H1 (cell line): ENCODE measurements at regions not wholly inside any gene's neighbourhood (a gene's known extent, or its start where the extent isn't known, plus 50 kb on each side); places are given as distances from the start of the nearest gene placed in this dataset.

Source experiments
- CTCF ChIA-PET: fragments of 300-600 bp; sonication (Branson Sonifier 250); formaldehyde crosslinking; loops from one replicate; lab custom pipeline; 2021; ENCODE audit not compliant: partially characterized antibody; lab: Charles Lee
- POLR2A ChIA-PET: fragments of 300-600 bp; sonication (Branson Sonifier 250); formaldehyde crosslinking; loops from one replicate; lab custom pipeline; 2021; ENCODE audit warnings: inconsistent platforms; ENCODE audit not compliant: partially characterized antibody; lab: Charles Lee
- DNase-seq, 2 experiments: peaks; one replicate each; pipeline versions ENCODE4 v3.0.0 to v3.0.0-alpha.2; 2010 to 2022; ENCODE audit warnings: low spot score in 2 of 2, low read depth in 1 of 2, mixed read lengths in 1 of 2
- FAIRE-seq: peaks from 2 replicates; lab custom pipeline; 2011; peaks lifted over from hg19 to GRCh38; lab: Jason Lieb, UNC
- H2AFZ ChIP-seq: 2 replicates; pipeline ENCODE4 v1.8.1; 2012; ENCODE audit warnings: low read length, inconsistent platforms
- H2AK5ac ChIP-seq: 2 replicates; pipeline ENCODE4 v1.6.1; 2013; ENCODE audit warnings: low read depth, low read length
- H2BK120ac ChIP-seq: replicated peaks from 2 replicates; pipeline ENCODE3; 2013; ENCODE audit warnings: low read depth, low read length, inconsistent platforms
- H2BK12ac ChIP-seq: 2 replicates; pipeline ENCODE4 v1.6.1; 2013; ENCODE audit warnings: low read depth, low read length
- H2BK15ac ChIP-seq: 2 replicates; pipeline ENCODE4 v1.6.1; 2013; ENCODE audit warnings: low read length
- H2BK20ac ChIP-seq: 2 replicates; pipeline ENCODE4 v1.6.1; 2013; ENCODE audit warnings: low read length
- H2BK5ac ChIP-seq: 2 replicates; pipeline ENCODE4 v1.6.1; 2013; ENCODE audit warnings: low read depth, low read length
- H3K14ac ChIP-seq: 2 replicates; pipeline ENCODE4 v1.6.1; 2013; ENCODE audit warnings: inconsistent platforms; ENCODE audit not compliant: insufficient read length
- H3K18ac ChIP-seq: 2 replicates; pipeline ENCODE4 v1.6.1; 2013; ENCODE audit warnings: low read length; ENCODE audit errors: extremely low read depth
- H3K23ac ChIP-seq: 2 replicates; pipeline ENCODE4 v1.6.1; 2013; ENCODE audit warnings: inconsistent platforms; ENCODE audit not compliant: insufficient read length
- H3K23me2 ChIP-seq: 2 replicates; pipeline ENCODE4 v1.6.1; 2013; ENCODE audit warnings: low read depth, low read length
- H3K27ac ChIP-seq: 2 replicates; pipeline ENCODE4 v1.6.1; 2011; ENCODE audit warnings: low read depth, low read length, inconsistent platforms
- H3K27me3 ChIP-seq, 4 experiments: replicated peaks in 1 of 4; 1 replicate in 1 of 4; 2 replicates in 3 of 4; pipeline versions ENCODE4 v1.6.1 to v1.8.1; 2011 to 2013; ENCODE audit warnings: low read length in 3 of 4, mild to moderate bottlenecking in 3 of 4, inconsistent platforms in 2 of 4, mixed read lengths in 2 of 4, moderate library complexity in 1 of 4; ENCODE audit not compliant: control insufficient read depth in 3 of 4, insufficient read depth in 3 of 4; ENCODE audit errors: extremely low read depth in 1 of 4
- H3K36me3 ChIP-seq, 4 experiments: 2 replicates each; pipeline versions ENCODE4 v1.6.1 to v1.8.1; 2011 to 2013; ENCODE audit warnings: mild to moderate bottlenecking in 4 of 4, low read length in 3 of 4, moderate library complexity in 2 of 4, control low read depth in 1 of 4, inconsistent platforms in 1 of 4; ENCODE audit not compliant: insufficient read depth in 4 of 4, control insufficient read depth in 2 of 4
- H3K4ac ChIP-seq: replicated peaks from 2 replicates; pipeline ENCODE3; 2013; ENCODE audit warnings: low read length, low read depth, mixed read lengths, inconsistent platforms; ENCODE audit not compliant: insufficient read length
- H3K4me1 ChIP-seq, 4 experiments: replicated peaks in 1 of 4; 1 replicate in 1 of 4; 2 replicates in 3 of 4; pipeline versions ENCODE4 v1.6.1 to v1.8.1; 2011 to 2013; ENCODE audit warnings: low read length in 3 of 4, inconsistent platforms in 2 of 4, mixed read lengths in 1 of 4; ENCODE audit not compliant: insufficient read depth in 4 of 4, control insufficient read depth in 3 of 4
- H3K4me2 ChIP-seq, 2 experiments: 2 replicates each; pipeline versions ENCODE4 v1.6.1 to v1.8.1; 2011 to 2013; ENCODE audit warnings: low read depth in 2 of 2, low read length in 2 of 2, control low read depth in 1 of 2, inconsistent platforms in 1 of 2, mild to moderate bottlenecking in 1 of 2; ENCODE audit not compliant: insufficient read depth in 1 of 2
- H3K4me3 ChIP-seq, 4 experiments: fragments of 200-600, 300-600 bp in 1 of 4; sonication (generic), shearing (Covaris generic), sonication (Bioruptor Twin) in 1 of 4; 2 replicates each; pipeline versions ENCODE4 v1.5.1 to v1.8.1; 2011 to 2016; ENCODE audit warnings: low read length in 4 of 4, low read depth in 3 of 4, control low read depth in 2 of 4, inconsistent platforms in 2 of 4, mild to moderate bottlenecking in 2 of 4, mixed read lengths in 1 of 4, moderate library complexity in 1 of 4; ENCODE audit not compliant: insufficient read depth in 2 of 4; ENCODE audit errors: extremely low read depth in 1 of 4
- H3K56ac ChIP-seq: replicated peaks from 2 replicates; pipeline ENCODE3; 2013; ENCODE audit warnings: low read depth, mild to moderate bottlenecking, mixed read lengths, low read length, inconsistent platforms; ENCODE audit not compliant: insufficient read length
- H3K79me1 ChIP-seq: 2 replicates; pipeline ENCODE4 v1.6.1; 2013; ENCODE audit warnings: low read depth, low read length, control low read depth
- H3K79me2 ChIP-seq, 2 experiments: 2 replicates each; pipeline versions ENCODE4 v1.6.1 to v1.8.1; 2012 to 2013; ENCODE audit warnings: low read length in 2 of 2, mild to moderate bottlenecking in 2 of 2, inconsistent platforms in 1 of 2; ENCODE audit not compliant: insufficient read depth in 2 of 2, control insufficient read depth in 1 of 2
- H3K9ac ChIP-seq, 4 experiments: replicated peaks in 1 of 4; 1 replicate in 1 of 4; 2 replicates in 3 of 4; pipeline versions ENCODE4 v1.6.1 to v1.8.1; 2011 to 2013; ENCODE audit warnings: low read depth in 3 of 4, low read length in 3 of 4, control low read depth in 2 of 4, mild to moderate bottlenecking in 2 of 4, moderate library complexity in 2 of 4, inconsistent platforms in 1 of 4; ENCODE audit errors: extremely low read depth in 1 of 4
- H3K9me3 ChIP-seq, 2 experiments: 2 replicates each; pipeline versions ENCODE4 v1.6.1 to v1.8.1; 2012 to 2013; ENCODE audit warnings: mild to moderate bottlenecking in 2 of 2, moderate library complexity in 2 of 2, control low read depth in 1 of 2, inconsistent platforms in 1 of 2, low read depth in 1 of 2, low read length in 1 of 2, mixed read lengths in 1 of 2; ENCODE audit not compliant: insufficient read depth in 2 of 2
- H4K20me1 ChIP-seq, 2 experiments: replicated peaks in 1 of 2; 2 replicates each; pipeline versions ENCODE3 to v1.8.1; 2011 to 2013; ENCODE audit warnings: inconsistent platforms in 2 of 2, low read length in 2 of 2, mild to moderate bottlenecking in 1 of 2; ENCODE audit not compliant: insufficient read depth in 2 of 2, control insufficient read depth in 1 of 2
- H4K5ac ChIP-seq: 2 replicates; pipeline ENCODE4 v1.6.1; 2013; ENCODE audit warnings: low read length, low read depth, mixed read lengths, inconsistent platforms; ENCODE audit not compliant: insufficient read length
- H4K8ac ChIP-seq: 2 replicates; pipeline ENCODE4 v1.8.0; 2013; ENCODE audit warnings: mild to moderate bottlenecking, moderate library complexity, low read length, inconsistent platforms; ENCODE audit not compliant: insufficient read depth; ENCODE audit errors: extremely low read depth
- H4K91ac ChIP-seq: replicated peaks from 2 replicates; pipeline ENCODE3; 2013; ENCODE audit warnings: low read length, mixed read lengths, inconsistent platforms; ENCODE audit not compliant: insufficient read length
- BRCA1 ChIP-seq: IDR thresholded peaks from 2 replicates; pipeline ENCODE4 v1.6.1; 2012; ENCODE audit warnings: low read depth, low read length, improper control_type of control experiment
- CHD1 ChIP-seq: IDR thresholded peaks from 2 replicates; pipeline ENCODE4 v1.6.1; 2012; ENCODE audit warnings: low read depth, low read length, improper control_type of control experiment
- FOSL1 ChIP-seq: IDR thresholded peaks from 2 replicates; pipeline ENCODE4 v1.6.1; 2011; ENCODE audit warnings: mild to moderate bottlenecking, low read depth, low read length, moderate library complexity; ENCODE audit not compliant: insufficient read depth
- GABPA ChIP-seq: IDR thresholded peaks from 2 replicates; pipeline ENCODE4 v1.6.1; 2011; ENCODE audit warnings: mild to moderate bottlenecking, low read length, moderate library complexity, borderline replicate concordance; ENCODE audit not compliant: insufficient read depth
- HDAC2 ChIP-seq, 2 experiments: fragments of 300-600 bp in 1 of 2; sonication (generic) in 1 of 2; IDR thresholded peaks; 2 replicates each; pipeline ENCODE4 v1.6.1; 2011 to 2012; ENCODE audit warnings: low read depth in 2 of 2, low read length in 2 of 2, mild to moderate bottlenecking in 2 of 2, moderate library complexity in 2 of 2, borderline replicate concordance in 1 of 2, inconsistent platforms in 1 of 2
- KDM5A ChIP-seq: fragments of 200-600 bp; IDR thresholded peaks from 2 replicates; pipeline ENCODE4 v1.7.1; 2012; ENCODE audit warnings: mild to moderate bottlenecking, low read length, inconsistent platforms, mixed read lengths
- NANOG ChIP-seq: IDR thresholded peaks from 2 replicates; pipeline ENCODE4 v1.6.1; 2011; ENCODE audit warnings: low read length, low read depth, mild to moderate bottlenecking, inconsistent platforms; ENCODE audit not compliant: insufficient read depth, poor library complexity, severe bottlenecking
- POLR2AphosphoS5 ChIP-seq: IDR thresholded peaks from 2 replicates; pipeline ENCODE4 v1.6.1; 2011; ENCODE audit warnings: low read depth, low read length
- SIRT6 ChIP-seq: IDR thresholded peaks from one replicate; pipeline ENCODE4 v1.7.1; 2012; ENCODE audit warnings: low read length, inconsistent platforms
- SIX5 ChIP-seq: IDR thresholded peaks from 2 replicates; pipeline ENCODE4 v1.6.1; 2011; ENCODE audit warnings: mild to moderate bottlenecking, low read depth, low read length
- SP4 ChIP-seq: IDR thresholded peaks from 2 replicates; pipeline ENCODE4 v1.6.1; 2012; ENCODE audit warnings: low read length, inconsistent platforms
- TCF12 ChIP-seq: IDR thresholded peaks from 2 replicates; pipeline ENCODE4 v1.6.1; 2011; ENCODE audit warnings: low read depth, mild to moderate bottlenecking, low read length
- WGBS, 2 experiments: shearing (Covaris generic) in 1 of 2; methylation state at CpG; one replicate each; pipeline versions ENCODE4 v1.1.6 to v1.1.7; 2013 to 2015; ENCODE audit warnings: low lambda C conversion rate in 2 of 2, mixed read lengths in 2 of 2, inconsistent platforms in 1 of 2, low coverage in 1 of 2, missing lambda C conversion rate in 1 of 2; ENCODE audit not compliant: insufficient replicate concordance in 2 of 2, insufficient coverage in 1 of 2, insufficient read length in 1 of 2; ENCODE audit errors: extremely low coverage in 1 of 2, missing lambda C conversion rate in 1 of 2; 5-methylcytosine and 5-hydroxymethylcytosine counted together
- TF ChIP-seq, protein P1 (sequence below): IDR thresholded peaks from 2 replicates; pipeline ENCODE4 v1.6.1; 2011; ENCODE audit warnings: low read depth, mild to moderate bottlenecking, low read length; ENCODE audit not compliant: insufficient read depth

GRCh38 chr2:81334046-81334445, 1029.5 kb upstream of the LRRTM1 start:
- Histone ChIP-seq H3K79me1 (no peaks in the 10 kb centered on the region), H2BK120ac (no peak overlapping the region), H3K4me1 (no peaks in the 10 kb centered on the region), H3K27ac (no peak overlapping the region), H3K27me3 (no peaks in the 10 kb centered on the region), H4K5ac (no peak overlapping the region), H2AK5ac (no peak overlapping the region), H3K4ac (no peak overlapping the region), H3K23ac (no peak overlapping the region), H2BK12ac (no peak overlapping the region), H3K4me3 (no peak overlapping the region), H3K36me3 (no peaks in the 10 kb centered on the region), H2AFZ (no peak overlapping the region), H2BK5ac (no peak overlapping the region), H3K14ac (no peak overlapping the region), H3K23me2 (no peaks in the 10 kb centered on the region), H2BK20ac (no peak overlapping the region), H3K56ac (no peak overlapping the region), H3K4me2 (no peak overlapping the region), H3K9ac (no peak overlapping the region), H3K18ac (no peak overlapping the region), H2BK15ac (no peak overlapping the region), H3K9me3 (no peaks in the 10 kb centered on the region), H4K8ac (no peak overlapping the region), H4K20me1 (no peaks in the 10 kb centered on the region), H3K79me2 (no peaks in the 10 kb centered on the region), H4K91ac (no peak overlapping the region)
- CTCF ChIA-PET, result interaction anchor here (1.2 kb wide), 1 partner anchor 9 kb away, joined by 4 read pairs; no protein-coding TSS in a partner anchor
- DNase-seq, result no peak
- POLR2A ChIA-PET, result no interaction called here
- FAIRE-seq, result no peak
- WGBS, 2 experiments, result 90% methylated on average over 2 of the region's 2 CpGs; no CpG with 5 or more reads in 1 of the 2 experiments
- TF ChIP-seq BRCA1, result no peak
- no peak for TF ChIP-seq GABPA
- no peak for TF ChIP-seq SP4
- TF ChIP-seq NANOG, result no peak
- TF ChIP-seq, protein P1, sequence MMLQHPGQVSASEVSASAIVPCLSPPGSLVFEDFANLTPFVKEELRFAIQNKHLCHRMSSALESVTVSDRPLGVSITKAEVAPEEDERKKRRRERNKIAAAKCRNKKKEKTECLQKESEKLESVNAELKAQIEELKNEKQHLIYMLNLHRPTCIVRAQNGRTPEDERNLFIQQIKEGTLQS, result no peak
- TF ChIP-seq CHD1, result no peak
- no peak for TF ChIP-seq SIRT6
- TF ChIP-seq TCF12, result no peak
- TF ChIP-seq FOSL1, result no peak
- TF ChIP-seq HDAC2 (IDR thresholded peaks at IDR 0.05; ENCODE audit: borderline replicate concordance in 1 of 2, low read depth in 2 of 2, low read length in 2 of 2), result no peak
- TF ChIP-seq KDM5A, result no peak
- no peak for TF ChIP-seq SIX5
- no peak for TF ChIP-seq POLR2AphosphoS5
